Liver (tissue), 8 donors: ENCODE measurements at regions not wholly inside any gene's neighbourhood (a gene's known extent, or its start where the extent isn't known, plus 50 kb on each side); places are given as distances from the start of the nearest gene placed in this dataset.

Experiments
- DNase-seq: peaks from one replicate; pipeline ENCODE4 v3.0.0-alpha.2; 2017; ENCODE audit warnings: low spot score
- H3K27ac ChIP-seq, 2 donors: one replicate each; pipeline ENCODE4 v1.7.0; 2013; ENCODE audit warnings: inconsistent platforms in 2 of 2, low read length in 2 of 2, control low read depth in 1 of 2, low read depth in 1 of 2, mild to moderate bottlenecking in 1 of 2
- H3K27me3 ChIP-seq, 4 donors: one replicate each; pipeline versions ENCODE4 v1.6.1 to v1.7.0; 2013; ENCODE audit warnings: low read length in 3 of 4, inconsistent platforms in 1 of 4, mild to moderate bottlenecking in 1 of 4, moderate library complexity in 1 of 4; ENCODE audit not compliant: control insufficient read depth in 4 of 4, insufficient read depth in 4 of 4
- H3K36me3 ChIP-seq, 4 donors: one replicate each; pipeline versions ENCODE4 v1.6.1 to v1.7.0; 2013; ENCODE audit warnings: low read length in 3 of 4, mild to moderate bottlenecking in 3 of 4, low read depth in 1 of 4, moderate library complexity in 1 of 4; ENCODE audit not compliant: control insufficient read depth in 4 of 4, insufficient read depth in 3 of 4
- H3K4me1 ChIP-seq, 4 donors: one replicate each; pipeline versions ENCODE4 v1.6.1 to v1.7.0; 2013; ENCODE audit warnings: low read length in 3 of 4, mild to moderate bottlenecking in 3 of 4, moderate library complexity in 1 of 4; ENCODE audit not compliant: control insufficient read depth in 4 of 4, insufficient read depth in 4 of 4
- H3K4me3 ChIP-seq, 3 donors: one replicate each; pipeline versions ENCODE4 v1.6.1 to v1.7.0; 2013; ENCODE audit warnings: low read length in 3 of 3, control low read depth in 1 of 3, low read depth in 1 of 3, mild to moderate bottlenecking in 1 of 3
- H3K9ac ChIP-seq, 2 donors: one replicate each; pipeline ENCODE4 v1.7.0; 2013; ENCODE audit warnings: low read length in 2 of 2, mild to moderate bottlenecking in 2 of 2, moderate library complexity in 2 of 2, control low read depth in 1 of 2, low read depth in 1 of 2
- H3K9me3 ChIP-seq, 4 donors: one replicate each; pipeline versions ENCODE4 v1.6.1 to v1.7.0; 2013; ENCODE audit warnings: low read length in 3 of 4; ENCODE audit not compliant: control insufficient read depth in 4 of 4
- EGR1 ChIP-seq, 2 donors: IDR thresholded peaks; 2 replicates each; pipeline ENCODE4 v1.6.1; 2016 to 2018; ENCODE audit warnings: antibody characterized with exemption in 2 of 2, low read depth in 2 of 2
- FOXA1 ChIP-seq: IDR thresholded peaks from 2 replicates; pipeline ENCODE4 v1.6.1; 2016; ENCODE audit warnings: antibody characterized with exemption
- FOXA2 ChIP-seq: IDR thresholded peaks from 2 replicates; pipeline ENCODE4 v1.6.1; 2016; ENCODE audit warnings: antibody characterized with exemption
- GABPA ChIP-seq, 2 donors: IDR thresholded peaks in 1 of 2; conservative IDR thresholded peaks in 1 of 2; 2 replicates each; pipeline ENCODE4 v1.6.1; 2016; ENCODE audit warnings: antibody characterized with exemption in 2 of 2, mild to moderate bottlenecking in 1 of 2, moderate library complexity in 1 of 2
- HNF4A ChIP-seq, 2 donors: conservative IDR thresholded peaks; 2 replicates each; pipeline ENCODE4 v1.6.1; 2016; ENCODE audit warnings: antibody characterized with exemption in 2 of 2, mild to moderate bottlenecking in 2 of 2
- HNF4G ChIP-seq: IDR thresholded peaks from 2 replicates; pipeline ENCODE4 v1.6.1; 2016; ENCODE audit warnings: antibody characterized with exemption
- JUND ChIP-seq, 2 donors: IDR thresholded peaks; 2 replicates each; pipeline ENCODE4 v1.6.1; 2016; ENCODE audit warnings: antibody characterized with exemption in 2 of 2
- RAD21 ChIP-seq, 2 donors: IDR thresholded peaks; 2 replicates each; pipeline ENCODE4 v1.6.1; 2016; ENCODE audit warnings: antibody characterized with exemption in 2 of 2, mild to moderate bottlenecking in 2 of 2
- SP1 ChIP-seq: IDR thresholded peaks from 2 replicates; pipeline ENCODE4 v1.6.1; 2018; ENCODE audit warnings: antibody characterized with exemption, mild to moderate bottlenecking
- WGBS: extraction: QIAGEN DNeasy Blood & Tissue Kit; methylation state at CpG from one replicate; pipeline ENCODE4 v1.1.7; 2013; 5-methylcytosine and 5-hydroxymethylcytosine counted together
- TF ChIP-seq, protein P1 (sequence below): fragments of 150-350 bp; IDR thresholded peaks from 2 replicates; pipeline ENCODE4 v1.5.1; 2017; ENCODE audit warnings: improper control_type of control experiment, low read depth, low read length; ENCODE audit not compliant: missing input control
- TF ChIP-seq, protein P2 (sequence below): IDR thresholded peaks from 2 replicates; pipeline ENCODE4 v1.6.1; 2016; ENCODE audit warnings: antibody characterized with exemption
- TF ChIP-seq, protein P3 (sequence below): IDR thresholded peaks from 2 replicates; pipeline ENCODE4 v1.6.1; 2016; ENCODE audit warnings: antibody characterized with exemption, mild to moderate bottlenecking
- donor health status: healthy.
- donor health status: healthy.
- donor health status: healthy.
- donor health status: healthy.
- donor health status: healthy.

DNA sequence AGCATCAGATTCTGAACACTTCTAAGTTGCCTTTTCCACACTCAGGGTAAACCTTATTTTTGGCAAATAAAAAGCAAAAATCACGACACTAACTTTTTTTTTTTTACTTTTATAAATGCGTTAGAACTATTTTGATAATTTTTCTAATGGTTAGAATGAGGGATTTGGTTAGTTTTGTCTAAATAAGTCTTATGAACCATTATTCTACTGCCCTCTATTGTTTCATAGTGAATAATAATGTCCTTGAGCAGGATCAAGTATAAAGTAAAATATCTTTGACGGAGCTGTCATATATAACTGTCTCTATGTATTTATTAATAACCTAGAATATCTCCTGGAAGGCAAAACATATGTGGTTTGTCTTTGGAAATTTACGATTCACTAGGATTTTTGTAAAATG, 631.8 kb downstream of the GABRG2 start (continued):
- TF ChIP-seq, protein P1, sequence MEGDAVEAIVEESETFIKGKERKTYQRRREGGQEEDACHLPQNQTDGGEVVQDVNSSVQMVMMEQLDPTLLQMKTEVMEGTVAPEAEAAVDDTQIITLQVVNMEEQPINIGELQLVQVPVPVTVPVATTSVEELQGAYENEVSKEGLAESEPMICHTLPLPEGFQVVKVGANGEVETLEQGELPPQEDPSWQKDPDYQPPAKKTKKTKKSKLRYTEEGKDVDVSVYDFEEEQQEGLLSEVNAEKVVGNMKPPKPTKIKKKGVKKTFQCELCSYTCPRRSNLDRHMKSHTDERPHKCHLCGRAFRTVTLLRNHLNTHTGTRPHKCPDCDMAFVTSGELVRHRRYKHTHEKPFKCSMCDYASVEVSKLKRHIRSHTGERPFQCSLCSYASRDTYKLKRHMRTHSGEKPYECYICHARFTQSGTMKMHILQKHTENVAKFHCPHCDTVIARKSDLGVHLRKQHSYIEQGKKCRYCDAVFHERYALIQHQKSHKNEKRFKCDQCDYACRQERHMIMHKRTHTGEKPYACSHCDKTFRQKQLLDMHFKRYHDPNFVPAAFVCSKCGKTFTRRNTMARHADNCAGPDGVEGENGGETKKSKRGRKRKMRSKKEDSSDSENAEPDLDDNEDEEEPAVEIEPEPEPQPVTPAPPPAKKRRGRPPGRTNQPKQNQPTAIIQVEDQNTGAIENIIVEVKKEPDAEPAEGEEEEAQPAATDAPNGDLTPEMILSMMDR, result no peak
- no peak for TF ChIP-seq FOXA1
- TF ChIP-seq JUND (IDR thresholded peaks at IDR 0.05), result no peak
- TF ChIP-seq, protein P2, sequence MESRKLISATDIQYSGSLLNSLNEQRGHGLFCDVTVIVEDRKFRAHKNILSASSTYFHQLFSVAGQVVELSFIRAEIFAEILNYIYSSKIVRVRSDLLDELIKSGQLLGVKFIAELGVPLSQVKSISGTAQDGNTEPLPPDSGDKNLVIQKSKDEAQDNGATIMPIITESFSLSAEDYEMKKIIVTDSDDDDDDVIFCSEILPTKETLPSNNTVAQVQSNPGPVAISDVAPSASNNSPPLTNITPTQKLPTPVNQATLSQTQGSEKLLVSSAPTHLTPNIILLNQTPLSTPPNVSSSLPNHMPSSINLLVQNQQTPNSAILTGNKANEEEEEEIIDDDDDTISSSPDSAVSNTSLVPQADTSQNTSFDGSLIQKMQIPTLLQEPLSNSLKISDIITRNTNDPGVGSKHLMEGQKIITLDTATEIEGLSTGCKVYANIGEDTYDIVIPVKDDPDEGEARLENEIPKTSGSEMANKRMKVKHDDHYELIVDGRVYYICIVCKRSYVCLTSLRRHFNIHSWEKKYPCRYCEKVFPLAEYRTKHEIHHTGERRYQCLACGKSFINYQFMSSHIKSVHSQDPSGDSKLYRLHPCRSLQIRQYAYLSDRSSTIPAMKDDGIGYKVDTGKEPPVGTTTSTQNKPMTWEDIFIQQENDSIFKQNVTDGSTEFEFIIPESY, result no peak
- TF ChIP-seq HNF4G, result no peak
- no peak for TF ChIP-seq RAD21 (IDR thresholded peaks at IDR 0.05)
- no peak for TF ChIP-seq HNF4A (conservative IDR thresholded peaks at IDR 0.05)
- TF ChIP-seq GABPA (IDR thresholded peaks at IDR 0.05 in 1 of 2, conservative IDR thresholded peaks at IDR 0.05 in 1 of 2), result no peak

DNA sequence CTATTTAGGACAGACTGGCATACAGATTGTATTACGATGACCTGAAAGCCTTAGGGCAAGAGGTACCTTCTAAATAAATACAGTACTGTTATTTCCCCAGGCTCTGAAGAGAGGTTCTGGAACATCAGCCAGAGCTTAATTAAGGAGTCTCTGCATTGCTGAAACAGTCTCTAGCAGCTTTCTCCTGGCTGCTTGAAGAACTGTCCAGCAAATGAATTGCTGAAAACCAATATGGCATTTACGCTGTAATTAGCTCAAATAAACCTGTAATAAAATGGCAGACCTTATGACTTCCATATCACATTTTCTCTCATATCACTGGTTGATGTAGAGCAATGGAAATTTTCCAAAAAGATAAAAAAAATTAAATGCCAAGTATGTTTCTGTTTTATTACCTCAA, 636.3 kb downstream of the GABRG2 start:
- H3K36me3 ChIP-seq, result no peaks in the 10 kb centered on the region
- H3K27me3 ChIP-seq, result no peaks in the 10 kb centered on the region
- DNase-seq, result no peak
- H3K4me1 ChIP-seq, result no peaks in the 10 kb centered on the region
- H3K9ac ChIP-seq, result no peak overlapping the region
- H3K27ac ChIP-seq, result no peak overlapping the region
- H3K9me3 ChIP-seq, result no peaks in the 10 kb centered on the region
- TF ChIP-seq, protein P3, sequence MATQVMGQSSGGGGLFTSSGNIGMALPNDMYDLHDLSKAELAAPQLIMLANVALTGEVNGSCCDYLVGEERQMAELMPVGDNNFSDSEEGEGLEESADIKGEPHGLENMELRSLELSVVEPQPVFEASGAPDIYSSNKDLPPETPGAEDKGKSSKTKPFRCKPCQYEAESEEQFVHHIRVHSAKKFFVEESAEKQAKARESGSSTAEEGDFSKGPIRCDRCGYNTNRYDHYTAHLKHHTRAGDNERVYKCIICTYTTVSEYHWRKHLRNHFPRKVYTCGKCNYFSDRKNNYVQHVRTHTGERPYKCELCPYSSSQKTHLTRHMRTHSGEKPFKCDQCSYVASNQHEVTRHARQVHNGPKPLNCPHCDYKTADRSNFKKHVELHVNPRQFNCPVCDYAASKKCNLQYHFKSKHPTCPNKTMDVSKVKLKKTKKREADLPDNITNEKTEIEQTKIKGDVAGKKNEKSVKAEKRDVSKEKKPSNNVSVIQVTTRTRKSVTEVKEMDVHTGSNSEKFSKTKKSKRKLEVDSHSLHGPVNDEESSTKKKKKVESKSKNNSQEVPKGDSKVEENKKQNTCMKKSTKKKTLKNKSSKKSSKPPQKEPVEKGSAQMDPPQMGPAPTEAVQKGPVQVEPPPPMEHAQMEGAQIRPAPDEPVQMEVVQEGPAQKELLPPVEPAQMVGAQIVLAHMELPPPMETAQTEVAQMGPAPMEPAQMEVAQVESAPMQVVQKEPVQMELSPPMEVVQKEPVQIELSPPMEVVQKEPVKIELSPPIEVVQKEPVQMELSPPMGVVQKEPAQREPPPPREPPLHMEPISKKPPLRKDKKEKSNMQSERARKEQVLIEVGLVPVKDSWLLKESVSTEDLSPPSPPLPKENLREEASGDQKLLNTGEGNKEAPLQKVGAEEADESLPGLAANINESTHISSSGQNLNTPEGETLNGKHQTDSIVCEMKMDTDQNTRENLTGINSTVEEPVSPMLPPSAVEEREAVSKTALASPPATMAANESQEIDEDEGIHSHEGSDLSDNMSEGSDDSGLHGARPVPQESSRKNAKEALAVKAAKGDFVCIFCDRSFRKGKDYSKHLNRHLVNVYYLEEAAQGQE, result peak; percentile 96
- TF ChIP-seq, protein P2, result no peak
- H3K4me3 ChIP-seq, result no peak overlapping the region
- 70% methylated on average over 2 of the region's 2 CpGs for WGBS

DNA sequence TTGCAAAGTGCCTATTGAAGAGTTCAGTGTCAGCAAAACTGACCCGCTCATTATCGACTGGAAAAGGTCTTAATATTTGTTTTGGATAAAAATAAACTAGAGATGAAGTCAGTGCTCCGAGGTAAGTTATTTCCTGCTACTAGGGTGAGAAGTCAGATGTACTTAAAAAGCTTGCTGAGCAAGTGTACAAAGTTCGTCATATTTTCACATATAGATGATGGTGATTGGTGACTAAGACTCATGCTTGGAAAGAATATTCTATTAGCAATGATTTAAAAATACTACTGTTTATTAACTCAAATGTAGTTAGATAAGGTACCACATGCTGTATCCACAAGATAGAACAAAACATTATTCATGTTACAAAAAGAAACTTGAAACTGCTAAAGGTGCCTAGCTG, 643.7 kb downstream of the GABRG2 start:
- H3K27me3 ChIP-seq, result no peaks in the 10 kb centered on the region
- H3K27ac ChIP-seq, result no peak overlapping the region
- no peaks in the 10 kb centered on the region for H3K4me1 ChIP-seq
- H3K4me3 ChIP-seq, result no peak overlapping the region
- WGBS, result 67% methylated on average over 4 of the region's 4 CpGs
- no peaks in the 10 kb centered on the region for H3K36me3 ChIP-seq
- no peaks in the 10 kb centered on the region for H3K9me3 ChIP-seq
- DNase-seq, result no peak
- H3K9ac ChIP-seq, result no peak overlapping the region
- TF ChIP-seq FOXA2 (no peak), HNF4G (no peak), JUND (IDR thresholded peaks at IDR 0.05) (no peak), FOXA1 (no peak), SP1 (no peak), EGR1 (IDR thresholded peaks at IDR 0.05; ENCODE audit: low read depth in 2 of 2) (no peak)
- TF ChIP-seq, protein P1, result no peak
- TF ChIP-seq, protein P3, result no peak
